ENCODE measurements at regions not wholly inside any gene's neighbourhood (a gene's known extent, or its start where the extent isn't known, plus 50 kb on each side); places are given as distances from the start of the nearest gene placed in this dataset.

GRCh38 chr5:1703352-1704050 lies 96.1 kb downstream of the MRPL36 start:
- Histone ChIP-seq H3K36me3 (ENCODE audit: control insufficient read depth, insufficient read depth, low read length) (no peaks in the 10 kb centered on the region), H3K27me3 (ENCODE audit: control insufficient read depth, insufficient read depth, low read length) (no peaks in the 10 kb centered on the region), H3K9me3 (ENCODE audit: control insufficient read depth, insufficient read depth, low read depth, low read length) (no peaks in the 10 kb centered on the region), H3K4me3 (replicated peaks in 1 of 4; ENCODE audit: control extremely low read depth in 1 of 4, insufficient read depth in 1 of 4, low read depth in 3 of 4, low read length in 4 of 4) (no peak overlapping the region), H3K4me2 (ENCODE audit: extremely low read depth, insufficient read depth, low read length) (no peak overlapping the region), H3K9ac (ENCODE audit: insufficient read depth, low read length) (no peak overlapping the region), H3K4me1 (ENCODE audit: control insufficient read depth, extremely low read depth, insufficient read depth, low read length) (no peaks in the 10 kb centered on the region), H3K27ac (ENCODE audit: insufficient read depth, low read length) (no peak overlapping the region), H2AFZ (ENCODE audit: low read length) (no peak overlapping the region), H4K20me1 (ENCODE audit: control insufficient read depth, extremely low read depth, insufficient read depth, low read length) (no peaks in the 10 kb centered on the region), H3K79me2 (ENCODE audit: control insufficient read depth, insufficient read depth, low read length) (no peaks in the 10 kb centered on the region)
- no peak for DNase-seq (ENCODE audit: low read depth in 2 of 2)
- no peak for TF ChIP-seq EZH2 (IDR thresholded peaks at IDR 0.05; ENCODE audit: low read length, missing control alignments)
- no peak for TF ChIP-seq CTCF (conservative IDR thresholded peaks at IDR 0.05 in 1 of 2, IDR thresholded peaks at IDR 0.05 in 1 of 2; ENCODE audit: low read depth in 1 of 2, low read length in 2 of 2)

GRCh38 chr5:1702318-1702717 lies 97.3 kb downstream of the MRPL36 start:
- Histone ChIP-seq H3K79me2 (ENCODE audit: control insufficient read depth, insufficient read depth, low read length) (no peaks in the 10 kb centered on the region), H3K27ac (ENCODE audit: insufficient read depth, low read length) (no peak overlapping the region), H3K36me3 (ENCODE audit: control insufficient read depth, insufficient read depth, low read length) (no peaks in the 10 kb centered on the region), H3K9me3 (ENCODE audit: control insufficient read depth, insufficient read depth, low read depth, low read length) (no peaks in the 10 kb centered on the region), H3K9ac (ENCODE audit: insufficient read depth, low read length) (no peak overlapping the region), H4K20me1 (ENCODE audit: control insufficient read depth, extremely low read depth, insufficient read depth, low read length) (no peaks in the 10 kb centered on the region), H3K4me2 (ENCODE audit: extremely low read depth, insufficient read depth, low read length) (no peak overlapping the region), H3K4me3 (replicated peaks in 1 of 4; ENCODE audit: control extremely low read depth in 1 of 4, insufficient read depth in 1 of 4, low read depth in 3 of 4, low read length in 4 of 4) (no peak overlapping the region), H3K27me3 (ENCODE audit: control insufficient read depth, insufficient read depth, low read length) (no peaks in the 10 kb centered on the region), H3K4me1 (ENCODE audit: control insufficient read depth, extremely low read depth, insufficient read depth, low read length) (no peaks in the 10 kb centered on the region), H2AFZ (ENCODE audit: low read length) (no peak overlapping the region)
- TF ChIP-seq EZH2 (IDR thresholded peaks at IDR 0.05; ENCODE audit: low read length, missing control alignments) (no peak), CTCF (conservative IDR thresholded peaks at IDR 0.05 in 1 of 2, IDR thresholded peaks at IDR 0.05 in 1 of 2; ENCODE audit: low read depth in 1 of 2, low read length in 2 of 2) (no peak)
- peak in 1 of 2 donors; percentile 13 for DNase-seq (ENCODE audit: low read depth in 2 of 2)

- H3K36me3 ChIP-seq (ENCODE audit: control insufficient read depth, insufficient read depth, low read length), result no peaks in the 10 kb centered on the region
- H3K79me2 ChIP-seq (ENCODE audit: control insufficient read depth, insufficient read depth, low read length), result no peaks in the 10 kb centered on the region
- DNase-seq (ENCODE audit: low read depth in 2 of 2), result no peak
- H3K27me3 ChIP-seq (ENCODE audit: control insufficient read depth, insufficient read depth, low read length), result no peaks in the 10 kb centered on the region
- H2AFZ ChIP-seq (ENCODE audit: low read length), result no peak overlapping the region
- H4K20me1 ChIP-seq (ENCODE audit: control insufficient read depth, extremely low read depth, insufficient read depth, low read length), result no peaks in the 10 kb centered on the region
- no peak overlapping the region for H3K9ac ChIP-seq (ENCODE audit: insufficient read depth, low read length)
- H3K27ac ChIP-seq (ENCODE audit: insufficient read depth, low read length), result no peak overlapping the region
- no peak overlapping the region for H3K4me2 ChIP-seq (ENCODE audit: extremely low read depth, insufficient read depth, low read length)
- no peaks in the 10 kb centered on the region for H3K9me3 ChIP-seq (ENCODE audit: control insufficient read depth, insufficient read depth, low read depth, low read length)
- no peaks in the 10 kb centered on the region for H3K4me1 ChIP-seq (ENCODE audit: control insufficient read depth, extremely low read depth, insufficient read depth, low read length)
- no peak overlapping the region for H3K4me3 ChIP-seq (replicated peaks in 1 of 4; ENCODE audit: control extremely low read depth in 1 of 4, insufficient read depth in 1 of 4, low read depth in 3 of 4, low read length in 4 of 4)
- TF ChIP-seq EZH2 (IDR thresholded peaks at IDR 0.05; ENCODE audit: low read length, missing control alignments) (no peak), CTCF (conservative IDR thresholded peaks at IDR 0.05 in 1 of 2, IDR thresholded peaks at IDR 0.05 in 1 of 2; ENCODE audit: low read depth in 1 of 2, low read length in 2 of 2) (no peak)
These were observed 97.8 kb downstream of the MRPL36 start for GRCh38 chr5:1701884-1702283.

Data from fibroblast of lung (primary cell).